ENCODE measurements at regions not wholly inside any gene's neighbourhood (a gene's known extent, or its start where the extent isn't known, plus 50 kb on each side); places are given as distances from the start of the nearest gene placed in this dataset.
"Not testable (repeated sequence)": the region's sequence is repeated elsewhere in the genome, so short reads cannot be mapped to it uniquely, and the experiment has no call there.

- DNase-seq, result no peak
These were observed 144.3 kb upstream of the SERTAD2 start for GRCh38 chr2:64797881-64798575.

- DNase-seq, result no peak
These were observed 146.0 kb upstream of the SERTAD2 start for GRCh38 chr2:64799592-64800252.

DNA sequence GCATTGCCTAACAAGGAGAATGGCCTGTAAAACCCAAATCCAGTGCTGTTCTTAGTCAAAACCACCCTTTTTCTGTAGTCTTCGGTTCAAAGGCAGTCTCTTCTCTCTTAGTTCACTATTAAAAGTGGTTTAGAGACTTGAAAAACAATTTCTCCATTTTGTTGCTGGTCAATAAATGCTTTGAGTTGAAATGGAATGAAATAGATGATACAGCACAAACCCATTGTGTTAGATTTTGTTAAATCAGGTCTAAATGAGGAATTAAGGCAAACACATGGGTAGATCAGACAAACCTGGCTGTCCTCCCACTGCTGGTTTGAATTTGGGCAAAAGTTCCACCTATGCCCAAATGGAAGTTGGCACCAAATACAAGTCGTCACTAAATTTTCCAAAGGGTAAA is 150.1 kb upstream of the SERTAD2 start:
- DNase-seq, result no peak

GRCh38 chr2:64804651-64805050 is 150.9 kb upstream of the SERTAD2 start:
- no peak for DNase-seq

DNA sequence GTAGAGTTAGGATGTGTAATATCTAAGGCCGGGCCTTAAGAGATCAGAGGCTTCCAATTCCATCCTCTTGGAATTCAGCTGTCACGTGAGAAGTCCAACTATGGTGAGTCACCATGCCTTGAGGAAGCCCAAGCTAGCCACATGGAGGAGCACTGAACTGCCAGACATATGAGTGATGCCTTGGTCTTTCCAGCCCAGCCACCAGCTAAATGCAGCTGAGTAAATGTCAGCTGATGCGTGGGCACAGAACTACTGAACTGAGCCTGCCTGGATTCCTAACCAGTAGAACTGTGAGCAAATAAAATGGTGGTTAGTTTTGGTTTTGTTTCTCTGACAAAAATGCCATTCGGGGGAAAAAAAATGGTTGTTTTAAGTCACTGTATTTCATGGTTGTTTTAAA is 153.7 kb upstream of the SERTAD2 start:
- peak; percentile 48 to 61 for DNase-seq

- no peak for DNase-seq
These were observed 154.4 kb upstream of the SERTAD2 start for GRCh38 chr2:64808092-64808491.

DNA sequence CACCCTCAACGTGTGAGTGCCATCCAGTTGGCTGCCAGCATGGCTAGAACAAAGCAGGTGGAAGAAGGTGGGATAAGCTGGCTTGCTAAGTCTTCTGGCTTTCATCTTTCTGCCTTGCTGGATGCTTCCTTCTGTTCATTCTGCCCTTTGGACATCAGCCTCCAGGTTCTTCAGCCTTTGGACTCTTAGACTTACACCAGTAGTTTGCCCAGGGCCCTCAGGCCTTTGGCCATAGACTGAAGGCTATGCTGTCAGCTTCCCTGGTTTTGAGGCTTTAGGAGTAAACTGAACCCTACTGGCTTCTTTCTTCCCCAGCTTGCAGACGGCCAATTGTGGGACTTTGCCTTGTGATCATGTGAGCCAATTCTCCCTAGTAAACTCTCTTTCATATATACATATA is 155.0 kb upstream of the SERTAD2 start:
- no peak for DNase-seq

DNA sequence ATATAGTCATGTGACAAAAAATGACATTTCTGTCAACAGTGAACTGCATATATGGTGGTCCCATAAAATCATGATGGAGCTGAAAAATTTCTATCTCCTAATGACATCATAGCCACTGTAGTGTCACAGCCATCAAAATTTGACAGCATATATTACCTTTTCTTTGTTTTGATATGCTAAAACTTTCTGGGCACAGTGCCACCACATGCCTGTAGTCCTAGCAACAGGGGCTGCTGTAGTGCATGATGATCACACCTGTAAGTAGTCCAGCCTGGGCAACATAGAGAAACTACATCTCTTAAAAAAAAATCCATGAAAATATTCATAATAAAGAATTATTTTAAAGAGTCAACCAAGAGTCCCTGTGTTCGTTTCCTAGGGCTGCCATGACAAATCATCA is 155.5 kb upstream of the SERTAD2 start:
- no peak for DNase-seq

GRCh38 chr2:64812285-64812684 is 158.6 kb upstream of the SERTAD2 start:
- no peak for DNase-seq

DNA sequence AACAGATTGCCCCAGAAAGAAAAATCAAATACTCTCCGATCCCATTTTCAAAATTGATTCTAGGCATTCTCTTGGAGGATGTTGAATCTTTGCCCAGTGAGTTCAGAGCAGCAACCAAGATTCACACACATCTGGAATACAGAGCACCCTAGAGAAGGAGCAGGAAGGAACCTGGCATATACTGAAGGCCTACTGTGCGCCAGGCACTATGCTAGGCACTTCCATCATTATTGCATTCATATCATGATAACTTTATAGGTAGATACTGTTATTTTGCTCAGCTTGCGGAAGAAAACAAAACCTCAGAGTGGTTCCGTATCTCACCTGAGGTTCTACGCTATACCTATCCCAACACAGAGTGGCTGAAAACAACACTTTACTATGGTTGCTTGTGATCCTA is 160.3 kb upstream of the SERTAD2 start:
- no peak for DNase-seq

GRCh38 chr2:64816526-64816925 is 162.8 kb upstream of the SERTAD2 start:
- not testable (repeated sequence) for DNase-seq

- no peak for DNase-seq
These were observed 163.7 kb upstream of the SERTAD2 start for GRCh38 chr2:64817453-64817852.

- no peak for DNase-seq
These were observed 164.9 kb upstream of the SERTAD2 start for GRCh38 chr2:64818664-64819060.

GRCh38 chr2:64819361-64819760 is 165.6 kb upstream of the SERTAD2 start:
- no peak for DNase-seq

- DNase-seq, result peak; percentile 37 to 46
These were observed 166.3 kb upstream of the SERTAD2 start for GRCh38 chr2:64819774-64820688.

DNA sequence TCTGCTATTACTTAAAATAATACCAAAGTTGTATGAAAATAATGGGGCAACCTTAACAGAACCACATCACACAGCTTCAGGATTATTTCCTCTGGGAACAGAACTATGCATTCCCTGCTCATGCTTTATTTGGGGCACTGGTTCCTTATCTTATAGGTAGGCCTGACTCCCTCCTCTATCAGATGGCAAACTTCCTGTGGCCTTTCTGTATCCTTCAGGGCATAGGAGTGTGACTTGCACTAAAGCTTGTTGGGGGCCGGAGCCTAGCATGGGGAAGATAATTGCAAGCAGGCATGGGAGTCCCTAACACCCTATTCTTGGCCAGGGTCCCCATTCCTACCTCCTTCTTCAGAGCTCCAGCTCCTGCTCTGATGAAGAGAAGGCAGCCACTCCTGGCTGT is 167.2 kb upstream of the SERTAD2 start:
- no peak for DNase-seq

GRCh38 chr2:64823794-64824193 is 165.4 kb upstream of the SLC1A4 start:
- DNase-seq, result no peak

DNA sequence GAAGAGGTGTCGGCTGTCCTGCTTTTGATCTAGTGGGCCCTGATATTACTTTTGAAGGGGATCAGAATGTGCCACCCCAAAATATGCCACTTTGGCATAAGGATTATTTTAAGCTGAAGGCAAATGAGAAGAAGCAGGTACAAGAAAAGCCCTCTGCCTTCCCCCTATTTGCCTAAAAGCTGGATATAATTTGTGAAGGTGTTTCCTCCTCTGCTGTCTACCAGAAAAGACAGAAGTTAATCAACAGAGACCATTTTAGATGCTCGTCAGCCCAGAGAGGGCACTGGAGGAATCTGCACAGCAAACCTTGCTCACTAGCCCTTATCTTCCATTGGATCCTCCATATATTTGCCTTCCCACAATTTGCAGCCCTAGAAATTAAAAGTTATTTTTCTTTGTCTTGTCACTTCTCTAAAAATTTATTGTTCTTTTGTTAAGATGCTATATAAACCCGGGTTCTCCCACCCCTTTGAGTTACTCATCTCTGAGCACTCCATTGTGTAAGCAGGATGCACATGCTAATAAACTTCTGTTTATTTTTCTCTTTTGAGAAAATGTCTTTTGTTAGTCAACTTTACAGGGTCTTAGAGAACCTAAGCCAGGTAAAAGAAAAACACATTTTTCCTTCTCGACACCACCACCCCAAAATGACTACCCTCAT is 163.2 kb upstream of the SLC1A4 start:
- no peak for DNase-seq

DNA sequence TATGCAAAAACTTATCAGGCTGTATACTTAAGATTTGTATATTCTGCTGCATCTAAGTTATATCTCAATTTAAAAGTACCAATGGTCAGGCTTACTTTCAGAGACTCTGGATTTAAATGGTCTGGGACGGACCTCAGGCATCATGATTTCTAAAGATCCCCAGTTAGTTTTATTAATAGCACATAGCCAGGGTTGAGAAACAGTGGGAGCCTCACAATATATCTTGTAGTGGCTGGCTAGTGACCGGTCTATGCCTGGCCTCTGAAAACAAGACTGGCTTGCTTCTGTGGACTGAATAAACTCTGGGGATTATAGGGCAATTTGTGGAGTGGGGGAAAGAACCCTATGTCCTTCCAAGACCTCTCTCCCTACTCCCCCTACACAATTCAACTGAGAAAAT is 162.5 kb upstream of the SLC1A4 start:
- no peak for DNase-seq

GRCh38 chr2:64828261-64828660 is 160.9 kb upstream of the SLC1A4 start:
- DNase-seq, result no peak

GRCh38 chr2:64829525-64829924 is 159.7 kb upstream of the SLC1A4 start:
- DNase-seq, result no peak

GRCh38 chr2:64831134-64831976 is 157.8 kb upstream of the SLC1A4 start:
- DNase-seq, result peak; percentile 89
